Activated CD4-positive, alpha-beta memory T cell treated with anti-CD3 and anti-CD28 coated beads for 36 hours (primary cell): ENCODE measurements at regions not wholly inside any gene's neighbourhood (a gene's known extent, or its start where the extent isn't known, plus 50 kb on each side); places are given as distances from the start of the nearest gene placed in this dataset.
"Not testable (repeated sequence)": the region's sequence is repeated elsewhere in the genome, so short reads cannot be mapped to it uniquely, and the experiment has no call there.

Source experiments
- CTCF ChIA-PET: fragments of 350-600 bp; sonication (Branson Sonifier 250); formaldehyde crosslinking; loops from one replicate; lab custom pipeline; 2021; ENCODE audit warnings: antibody characterized with exemption, inconsistent platforms; lab: Charles Lee
- POLR2A ChIA-PET: fragments of 350-600 bp; sonication (Branson Sonifier 250); formaldehyde crosslinking; loops from one replicate; lab custom pipeline; 2021; ENCODE audit warnings: antibody characterized with exemption; lab: Charles Lee
- DNase-seq: peaks from one replicate; pipeline ENCODE4 v3.0.0-alpha.2; 2020
- H3K27ac Mint-ChIP-seq: one replicate; pipeline ENCODE4 v1.8.0; 2021; ENCODE audit warnings: mixed read lengths
- H3K27me3 Mint-ChIP-seq: one replicate; pipeline ENCODE4 v1.8.0; 2021; ENCODE audit warnings: mixed read lengths
- H3K36me3 Mint-ChIP-seq: one replicate; pipeline ENCODE4 v1.8.0; 2021; ENCODE audit warnings: mixed read lengths
- H3K4me1 Mint-ChIP-seq: one replicate; pipeline ENCODE4 v1.8.0; 2021; ENCODE audit warnings: low read depth, mixed read lengths
- H3K4me3 Mint-ChIP-seq: one replicate; pipeline ENCODE4 v1.8.0; 2021; ENCODE audit warnings: mild to moderate bottlenecking, mixed read lengths
- H3K9me3 Mint-ChIP-seq: one replicate; pipeline ENCODE4 v1.8.0; 2021; ENCODE audit warnings: mixed read lengths
- intact Hi-C: fragments of 100-400 bp; cut with micrococcal nuclease; formaldehyde crosslinking; loops from one replicate; pipeline ENCODE4 v1.15.1; 2023

DNA sequence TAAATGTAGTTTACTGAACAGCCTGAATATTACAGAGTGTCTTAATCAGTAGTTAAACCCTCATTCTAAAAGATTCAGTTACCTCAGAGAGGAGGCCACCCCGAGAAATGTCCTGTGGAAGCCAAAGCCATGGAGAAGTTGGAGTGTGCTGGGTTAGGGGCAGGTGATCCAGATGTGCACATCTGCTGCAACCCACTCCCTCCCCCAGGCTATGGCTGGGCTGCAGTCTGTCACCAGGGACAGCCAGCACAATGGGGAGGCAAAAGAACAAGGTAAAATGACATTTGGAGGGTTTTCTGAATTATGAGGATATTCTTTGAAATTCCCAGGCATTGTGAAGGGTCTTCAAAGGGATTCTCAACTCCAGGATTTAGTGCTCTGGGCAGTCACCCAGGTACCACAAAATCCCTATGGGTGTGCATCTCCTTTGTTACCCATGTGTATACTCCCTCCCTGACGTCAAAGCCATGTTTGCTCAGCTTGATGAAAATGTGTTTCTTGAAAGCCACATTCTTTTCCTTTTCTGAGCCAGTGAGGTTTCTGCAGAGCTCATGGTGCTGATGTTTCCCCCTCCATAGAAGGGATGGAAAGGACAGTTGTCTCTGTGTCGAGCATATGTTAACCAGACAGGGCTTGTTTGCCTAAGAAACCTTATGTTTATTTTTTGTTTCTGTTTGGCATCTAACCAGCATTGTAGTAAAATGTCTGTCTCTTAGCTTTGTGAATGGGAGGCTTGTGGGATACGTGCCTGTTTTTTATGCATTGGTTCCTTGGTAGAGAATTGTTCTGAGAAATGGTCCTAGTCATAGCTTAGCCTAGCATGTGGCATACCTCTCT is 212.3 kb upstream of the TBX18 start:
- CTCF ChIA-PET: no interaction called here
- POLR2A ChIA-PET: no interaction called here
- no peak for DNase-seq
- Mint-ChIP-seq H3K4me3 (no peak overlapping the region), H3K27me3 (no peaks in the 10 kb centered on the region), H3K27ac (no peak overlapping the region), H3K4me1 (no peaks in the 10 kb centered on the region), H3K36me3 (no peaks in the 10 kb centered on the region), H3K9me3 (no peaks in the 10 kb centered on the region)
- intact Hi-C loops: no loop called here

DNA sequence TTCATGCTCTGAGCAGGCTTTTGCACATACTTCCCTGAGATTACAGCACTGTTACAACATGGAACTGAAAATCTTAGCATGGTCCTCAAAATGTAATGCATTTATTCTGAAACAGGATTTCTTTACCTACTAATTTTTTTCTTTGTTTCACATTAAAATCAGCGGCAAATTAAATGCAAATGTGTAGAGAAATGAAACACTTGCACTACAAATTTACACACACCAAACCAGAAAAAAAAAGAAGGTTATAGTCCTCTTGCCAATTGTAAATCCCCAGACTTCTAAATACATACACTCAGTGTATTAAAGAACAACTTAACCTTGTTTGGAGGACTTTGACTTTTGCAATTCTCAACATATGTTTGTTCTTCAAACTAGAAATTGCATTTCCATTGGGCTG is 210.9 kb upstream of the TBX18 start:
- H3K4me3 Mint-ChIP-seq: no peak overlapping the region
- CTCF ChIA-PET: no interaction called here
- no peak overlapping the region for H3K27ac Mint-ChIP-seq
- POLR2A ChIA-PET: no interaction called here
- intact Hi-C loops: no loop called here
- no peaks in the 10 kb centered on the region for H3K36me3 Mint-ChIP-seq
- H3K27me3 Mint-ChIP-seq: no peaks in the 10 kb centered on the region
- H3K4me1 Mint-ChIP-seq: no peaks in the 10 kb centered on the region
- no peaks in the 10 kb centered on the region for H3K9me3 Mint-ChIP-seq
- DNase-seq: no peak

DNA sequence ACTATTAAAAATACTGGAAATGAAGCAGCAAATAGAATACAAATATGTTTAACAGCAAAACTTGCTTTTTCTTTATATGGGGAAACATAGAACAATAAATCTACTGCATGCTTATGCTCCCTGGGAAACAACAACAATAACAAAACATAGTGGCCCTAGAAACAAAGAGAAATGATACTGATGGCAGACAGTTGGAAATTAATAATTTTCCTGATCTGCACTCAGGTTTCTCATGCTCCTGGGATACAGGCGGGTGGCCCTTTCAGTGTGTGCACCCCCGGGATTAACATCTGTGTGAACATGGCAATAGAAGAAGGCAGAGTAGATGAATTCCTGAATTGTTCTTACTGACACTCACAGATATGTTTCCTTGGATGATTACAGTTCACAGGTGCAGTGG is 209.2 kb upstream of the TBX18 start:
- Mint-ChIP-seq H3K4me3 (no peak overlapping the region), H3K27ac (no peak overlapping the region), H3K27me3 (no peaks in the 10 kb centered on the region), H3K36me3 (no peaks in the 10 kb centered on the region), H3K4me1 (no peaks in the 10 kb centered on the region), H3K9me3 (peaks cover 5% of the 10 kb centered on the region)
- no peak for DNase-seq
- POLR2A ChIA-PET: no interaction called here
- intact Hi-C loops: no loop called here
- CTCF ChIA-PET: no interaction called here

DNA sequence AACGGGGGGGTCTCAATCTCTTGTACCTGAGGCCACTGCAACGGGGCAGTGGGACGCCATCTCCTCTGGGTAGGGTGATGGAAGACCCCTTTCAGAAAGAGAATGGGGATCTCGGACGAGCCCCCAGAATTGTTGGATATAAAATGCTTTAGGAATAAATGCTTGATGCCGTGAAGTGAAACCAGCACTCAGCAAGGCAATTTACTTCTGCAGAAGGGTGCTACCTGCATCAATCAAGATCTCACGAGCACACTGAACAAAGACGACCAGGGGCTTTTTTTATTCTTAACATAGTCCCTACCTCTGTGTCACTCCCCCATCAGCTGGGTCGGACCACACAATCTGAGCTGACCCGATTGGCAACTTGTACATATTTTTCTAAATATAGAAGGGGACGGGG is 203.6 kb upstream of the TBX18 start:
- intact Hi-C loops: no loop called here
- H3K36me3 Mint-ChIP-seq: peaks cover 2% of the 10 kb centered on the region
- H3K4me1 Mint-ChIP-seq: no peaks in the 10 kb centered on the region
- H3K4me3 Mint-ChIP-seq: no peak overlapping the region
- CTCF ChIA-PET: no interaction called here
- DNase-seq: no peak
- H3K27me3 Mint-ChIP-seq: no peaks in the 10 kb centered on the region
- POLR2A ChIA-PET: no interaction called here
- H3K9me3 Mint-ChIP-seq: peaks cover 30% of the 10 kb centered on the region
- no peak overlapping the region for H3K27ac Mint-ChIP-seq

DNA sequence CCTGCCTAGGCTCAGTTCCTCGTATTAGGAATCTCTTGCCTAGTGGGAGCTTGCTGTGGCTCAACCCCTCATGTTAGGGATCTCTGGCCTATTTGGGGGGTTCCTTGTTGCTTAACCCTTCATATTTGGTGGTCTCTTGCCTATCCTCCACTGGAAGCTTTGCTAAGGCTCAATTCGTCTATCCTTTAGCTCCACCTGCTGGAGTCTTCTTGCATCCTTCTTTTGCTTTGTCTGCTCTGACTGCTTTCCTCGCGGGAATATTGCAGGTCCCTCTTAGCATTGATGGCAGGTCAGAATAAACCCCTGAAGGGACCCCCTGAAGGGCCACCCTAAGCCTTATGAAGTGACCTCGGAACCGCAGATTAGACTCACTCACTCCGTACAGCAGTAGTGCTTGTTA is 203.0 kb upstream of the TBX18 start:
- intact Hi-C loops: no loop called here
- Mint-ChIP-seq H3K4me1 (no peaks in the 10 kb centered on the region), H3K36me3 (peaks cover 2% of the 10 kb centered on the region), H3K27me3 (no peaks in the 10 kb centered on the region), H3K4me3 (no peak overlapping the region), H3K27ac (no peak overlapping the region), H3K9me3 (peaks cover 30% of the 10 kb centered on the region)
- ChIA-PET POLR2A (no interaction called here), CTCF (no interaction called here)
- DNase-seq: no peak

DNA sequence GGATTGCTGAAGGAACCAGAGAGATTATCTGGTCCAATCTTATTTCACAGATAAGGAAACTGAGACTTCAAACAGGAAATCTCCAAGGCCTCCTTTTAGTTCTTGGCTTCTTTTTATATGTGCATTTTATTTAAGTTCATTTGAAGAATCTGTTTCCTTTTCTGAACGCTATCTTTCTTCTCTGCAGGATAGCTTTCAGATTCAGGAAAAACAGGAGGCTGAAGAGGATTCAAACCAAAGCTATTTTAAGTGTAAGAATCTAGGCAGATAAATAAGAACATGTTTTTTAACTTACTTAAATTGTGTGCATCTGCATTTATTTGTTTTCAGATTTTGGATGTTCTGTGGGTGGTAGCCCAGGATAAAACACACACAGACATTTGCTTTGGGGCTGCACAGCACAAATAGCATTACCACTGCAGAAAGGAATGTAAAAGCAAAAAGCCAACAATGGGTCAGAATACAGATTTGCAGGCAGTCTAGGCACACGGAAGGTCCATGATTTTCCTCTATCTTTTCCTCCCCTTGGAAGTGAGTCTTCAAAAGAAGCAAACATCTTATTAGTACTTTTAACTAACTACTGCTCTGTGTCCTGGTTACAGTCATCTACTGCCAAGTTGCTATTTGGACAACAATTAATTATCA is 188.8 kb upstream of the TBX18 start:
- intact Hi-C loops: no loop called here
- H3K27me3 Mint-ChIP-seq: no peaks in the 10 kb centered on the region
- no peak overlapping the region for H3K4me3 Mint-ChIP-seq
- no peak for DNase-seq
- no peak overlapping the region for H3K27ac Mint-ChIP-seq
- ChIA-PET POLR2A (no interaction called here), CTCF (no interaction called here)
- no peaks in the 10 kb centered on the region for H3K4me1 Mint-ChIP-seq
- no peaks in the 10 kb centered on the region for H3K36me3 Mint-ChIP-seq
- H3K9me3 Mint-ChIP-seq: peaks cover 10% of the 10 kb centered on the region

DNA sequence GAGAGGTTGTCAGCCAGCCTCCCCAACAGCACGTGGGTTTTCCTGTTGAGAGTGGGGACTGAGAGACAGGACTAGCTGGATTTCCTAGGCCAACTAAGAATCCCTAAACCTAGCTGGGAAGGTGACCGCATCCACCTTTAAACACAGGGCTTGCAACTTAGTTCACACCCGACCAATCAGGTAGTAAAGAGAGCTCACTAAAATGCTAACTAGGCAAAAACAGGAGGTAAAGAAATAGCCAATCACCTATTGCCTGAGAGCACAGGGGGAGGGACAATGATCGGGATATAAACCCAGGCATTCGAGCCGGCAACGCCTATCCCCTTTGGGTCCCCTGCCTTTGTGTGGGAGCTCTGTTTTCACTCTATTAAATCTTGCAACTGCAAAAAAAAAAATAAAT is 180.5 kb upstream of the TBX18 start:
- H3K4me3 Mint-ChIP-seq, H3K36me3 Mint-ChIP-seq, CTCF ChIA-PET, H3K4me1 Mint-ChIP-seq, DNase-seq, H3K27me3 Mint-ChIP-seq, H3K27ac Mint-ChIP-seq, POLR2A ChIA-PET, intact Hi-C loops: not testable (repeated sequence)
- peaks cover 17% of the 10 kb centered on the region for H3K9me3 Mint-ChIP-seq

DNA sequence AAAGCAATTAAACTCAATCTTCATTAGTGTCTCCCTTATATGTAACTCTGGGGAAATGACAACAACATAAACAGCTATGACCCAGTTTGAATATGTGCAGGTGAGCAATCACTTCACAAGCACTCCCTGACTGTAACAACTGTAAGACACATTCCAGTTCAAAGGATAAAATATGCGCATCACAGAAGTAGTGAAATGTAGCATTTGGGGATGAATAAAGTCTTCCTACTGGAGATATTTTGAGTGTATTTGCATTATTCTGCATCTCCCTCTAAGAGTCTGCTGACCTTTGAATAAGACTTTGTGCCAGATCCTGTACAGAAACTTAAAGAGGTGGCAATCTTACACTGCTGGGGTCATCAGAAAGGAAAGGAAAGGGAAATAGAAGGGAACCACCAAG is 179.5 kb upstream of the TBX18 start:
- H3K27ac Mint-ChIP-seq: no peak overlapping the region
- no peaks in the 10 kb centered on the region for H3K36me3 Mint-ChIP-seq
- no peak overlapping the region for H3K4me3 Mint-ChIP-seq
- peaks cover 11% of the 10 kb centered on the region for H3K9me3 Mint-ChIP-seq
- no peaks in the 10 kb centered on the region for H3K4me1 Mint-ChIP-seq
- intact Hi-C loops: no loop called here
- ChIA-PET CTCF (no interaction called here), POLR2A (no interaction called here)
- no peaks in the 10 kb centered on the region for H3K27me3 Mint-ChIP-seq
- no peak for DNase-seq

DNA sequence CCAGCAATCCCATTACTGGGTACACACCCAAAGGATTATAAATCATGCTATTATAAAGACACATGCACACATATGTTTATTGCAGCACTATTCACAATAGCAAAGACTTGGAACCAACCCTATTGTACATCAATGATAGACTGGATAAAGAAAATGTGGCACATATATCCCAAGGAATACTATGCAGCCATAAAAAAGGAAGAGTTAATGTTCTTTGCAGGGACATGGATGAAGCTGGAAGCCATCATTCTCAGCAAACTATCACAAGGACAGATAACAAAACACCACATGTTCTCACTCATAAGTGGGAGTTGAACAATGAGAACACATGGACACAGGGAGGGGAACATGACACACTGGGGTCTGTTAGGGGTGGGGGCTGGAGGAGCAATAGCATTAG is 177.2 kb upstream of the TBX18 start:
- H3K4me1 Mint-ChIP-seq, DNase-seq, POLR2A ChIA-PET, H3K4me3 Mint-ChIP-seq, H3K27ac Mint-ChIP-seq, intact Hi-C loops, H3K36me3 Mint-ChIP-seq, CTCF ChIA-PET, H3K27me3 Mint-ChIP-seq: not testable (repeated sequence)
- peaks cover 13% of the 10 kb centered on the region for H3K9me3 Mint-ChIP-seq

DNA sequence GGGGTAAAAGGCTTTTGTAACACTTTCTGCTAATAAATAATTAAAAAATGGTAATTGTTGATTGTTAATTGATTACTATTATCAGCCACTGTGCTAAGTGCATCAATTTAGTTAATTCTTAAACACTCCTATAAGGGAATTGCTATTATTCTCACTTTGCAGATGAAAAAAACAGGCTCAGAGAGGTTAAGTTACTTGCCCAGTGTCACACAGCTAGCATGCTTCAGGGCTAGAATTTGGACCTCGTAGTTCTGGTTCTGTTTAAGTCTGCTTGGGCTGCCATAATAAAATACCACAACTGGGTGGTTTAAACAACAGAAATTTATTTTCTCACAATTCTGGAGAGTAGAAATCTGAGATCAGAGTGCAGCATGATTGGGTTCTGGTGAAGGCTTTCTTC is 164.8 kb upstream of the TBX18 start:
- H3K4me3 Mint-ChIP-seq: no peak overlapping the region
- H3K9me3 Mint-ChIP-seq: no peaks in the 10 kb centered on the region
- H3K4me1 Mint-ChIP-seq: no peaks in the 10 kb centered on the region
- no peaks in the 10 kb centered on the region for H3K36me3 Mint-ChIP-seq
- intact Hi-C loops: no loop called here
- no peak overlapping the region for H3K27ac Mint-ChIP-seq
- H3K27me3 Mint-ChIP-seq: no peaks in the 10 kb centered on the region
- no peak for DNase-seq
- ChIA-PET CTCF (no interaction called here), POLR2A (no interaction called here)

DNA sequence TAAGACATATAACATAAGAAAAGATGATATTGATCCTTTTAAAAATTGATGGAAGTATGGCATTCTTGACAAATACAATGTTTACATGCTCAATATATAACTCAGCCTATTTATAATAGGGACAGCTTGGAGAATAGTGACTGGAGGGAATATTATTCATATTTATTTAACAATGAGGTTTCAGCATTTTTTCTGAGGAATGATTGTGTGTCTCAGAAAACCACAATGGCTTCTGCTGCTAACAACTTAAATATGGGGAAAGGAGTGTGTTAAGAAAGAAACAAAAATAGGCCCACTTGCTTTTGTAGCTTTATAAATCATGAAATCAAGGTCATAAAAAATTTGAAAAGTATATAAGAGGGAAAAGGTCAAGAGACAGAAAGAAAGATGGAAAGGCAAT is 163.2 kb upstream of the TBX18 start:
- no peaks in the 10 kb centered on the region for H3K9me3 Mint-ChIP-seq

DNA sequence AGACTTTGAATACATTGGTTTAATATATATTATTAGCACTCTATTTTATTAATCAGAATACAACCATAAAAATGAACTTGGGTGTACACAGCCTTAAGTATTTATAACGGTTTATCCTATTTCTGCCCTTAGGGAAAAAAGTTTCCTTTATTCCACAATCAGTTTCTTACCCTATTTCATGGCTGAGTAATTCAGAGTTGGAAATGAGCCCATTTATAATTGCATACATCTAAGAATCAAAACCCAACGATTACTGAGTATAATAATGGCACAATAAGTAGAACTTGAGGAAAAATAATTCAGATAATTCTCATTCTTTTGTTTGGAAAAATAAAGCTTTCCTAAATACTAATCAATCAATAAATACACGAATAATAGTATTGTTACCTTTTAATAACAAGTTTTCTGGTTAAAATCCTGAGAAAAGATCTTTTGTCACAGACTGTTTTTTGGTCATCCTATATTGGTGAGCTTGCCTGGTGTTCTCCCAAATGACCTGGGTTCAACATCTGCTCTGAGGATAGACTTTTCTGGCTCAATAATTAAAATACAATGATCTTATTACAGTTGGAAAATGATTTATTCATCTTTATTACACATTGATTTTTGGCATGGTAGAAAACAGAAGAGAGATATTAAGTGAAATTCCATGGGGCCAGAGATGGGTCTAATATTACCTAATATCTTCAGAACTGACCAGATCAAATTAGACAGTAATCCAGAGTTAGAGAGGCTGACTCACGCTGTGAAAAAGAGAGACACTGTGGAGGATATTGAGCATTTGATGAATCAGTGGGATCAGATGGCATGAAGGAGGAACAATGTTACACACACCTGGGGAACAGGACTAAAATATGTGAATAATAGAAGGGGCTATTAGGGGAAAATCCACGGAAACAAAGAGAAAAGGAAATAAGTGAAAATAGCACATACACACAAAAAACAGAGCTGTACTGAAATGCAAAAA is 162.1 kb upstream of the TBX18 start:
- ChIA-PET POLR2A (no interaction called here), CTCF (no interaction called here)
- Mint-ChIP-seq H3K36me3 (no peaks in the 10 kb centered on the region), H3K4me1 (no peaks in the 10 kb centered on the region), H3K9me3 (no peaks in the 10 kb centered on the region), H3K4me3 (no peak overlapping the region), H3K27ac (no peak overlapping the region), H3K27me3 (no peaks in the 10 kb centered on the region)
- intact Hi-C loops: no loop called here
- DNase-seq: no peak

More for the DNA sequence above, 163.2 kb upstream of the TBX18 start:
- ChIA-PET CTCF (no interaction called here), POLR2A (no interaction called here)
- intact Hi-C loops: no loop called here
- DNase-seq: no peak
- no peaks in the 10 kb centered on the region for H3K36me3 Mint-ChIP-seq
- H3K27ac Mint-ChIP-seq: no peak overlapping the region
- H3K4me1 Mint-ChIP-seq: no peaks in the 10 kb centered on the region
- no peaks in the 10 kb centered on the region for H3K27me3 Mint-ChIP-seq
- H3K4me3 Mint-ChIP-seq: no peak overlapping the region
